Tibial nerve (tissue), 3 donors: ENCODE measurements at regions not wholly inside any gene's neighbourhood (a gene's known extent, or its start where the extent isn't known, plus 50 kb on each side); places are given as distances from the start of the nearest gene placed in this dataset.

Experiments
- EP300 ChIP-seq, 2 donors: sonication (generic); formaldehyde crosslinking; IDR thresholded peaks; one replicate each; pipeline ENCODE4 v1.6.1; 2017; ENCODE audit warnings: antibody characterized with exemption in 2 of 2, mild to moderate bottlenecking in 1 of 2
- POLR2A ChIP-seq, 2 donors: fragments of 450-650 bp; IDR thresholded peaks; one replicate each; pipeline ENCODE4 v1.6.1; 2017; ENCODE audit warnings: antibody characterized with exemption in 2 of 2, mild to moderate bottlenecking in 2 of 2, moderate library complexity in 2 of 2

GRCh38 chr2:122851161-122851560, 1095.7 kb downstream of the TSN start:
- TF ChIP-seq EP300 (IDR thresholded peaks at IDR 0.05), result no peak
- no peak for TF ChIP-seq POLR2A (IDR thresholded peaks at IDR 0.05)
